ENCODE measurements at regions not wholly inside any gene's neighbourhood (a gene's known extent, or its start where the extent isn't known, plus 50 kb on each side); places are given as distances from the start of the nearest gene placed in this dataset.

DNA sequence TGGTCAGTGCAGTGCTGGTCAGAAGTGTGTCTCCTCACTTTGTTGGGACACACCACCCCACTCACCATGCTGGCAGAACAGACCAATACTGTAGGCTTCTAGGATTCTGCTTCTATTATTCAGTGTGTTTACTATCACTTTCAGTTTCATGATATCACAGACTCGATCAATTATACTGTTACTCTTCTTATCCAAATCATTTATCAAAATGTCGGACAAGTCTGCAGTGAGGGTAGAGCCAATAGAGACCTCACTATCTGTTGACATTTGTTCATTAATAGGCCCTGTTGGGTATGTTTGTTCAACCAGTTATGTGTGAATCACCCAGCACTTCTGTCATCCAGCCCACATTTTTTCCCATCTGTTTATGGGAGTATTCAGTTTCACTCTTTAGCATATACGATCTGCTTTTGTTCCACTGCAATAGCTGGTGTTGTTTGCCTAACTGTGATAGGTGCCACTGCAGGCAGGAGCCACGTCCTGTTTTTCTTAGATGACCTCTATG lies 140.1 kb downstream of the NRN1 start:
- Mint-ChIP-seq H3K9me3 (peaks cover 12% of the 10 kb centered on the region), H3K4me3 (peak overlapping the region; percentile 11), H3K36me3 (ENCODE audit: low read depth) (peaks cover 6% of the 10 kb centered on the region), H3K27ac (ENCODE audit: unreplicated experiment) (no peak overlapping the region), H3K4me1 (peaks cover 14% of the 10 kb centered on the region), H3K27me3 (ENCODE audit: low read depth) (no peaks in the 10 kb centered on the region)
- TF ChIP-seq, protein P1, sequence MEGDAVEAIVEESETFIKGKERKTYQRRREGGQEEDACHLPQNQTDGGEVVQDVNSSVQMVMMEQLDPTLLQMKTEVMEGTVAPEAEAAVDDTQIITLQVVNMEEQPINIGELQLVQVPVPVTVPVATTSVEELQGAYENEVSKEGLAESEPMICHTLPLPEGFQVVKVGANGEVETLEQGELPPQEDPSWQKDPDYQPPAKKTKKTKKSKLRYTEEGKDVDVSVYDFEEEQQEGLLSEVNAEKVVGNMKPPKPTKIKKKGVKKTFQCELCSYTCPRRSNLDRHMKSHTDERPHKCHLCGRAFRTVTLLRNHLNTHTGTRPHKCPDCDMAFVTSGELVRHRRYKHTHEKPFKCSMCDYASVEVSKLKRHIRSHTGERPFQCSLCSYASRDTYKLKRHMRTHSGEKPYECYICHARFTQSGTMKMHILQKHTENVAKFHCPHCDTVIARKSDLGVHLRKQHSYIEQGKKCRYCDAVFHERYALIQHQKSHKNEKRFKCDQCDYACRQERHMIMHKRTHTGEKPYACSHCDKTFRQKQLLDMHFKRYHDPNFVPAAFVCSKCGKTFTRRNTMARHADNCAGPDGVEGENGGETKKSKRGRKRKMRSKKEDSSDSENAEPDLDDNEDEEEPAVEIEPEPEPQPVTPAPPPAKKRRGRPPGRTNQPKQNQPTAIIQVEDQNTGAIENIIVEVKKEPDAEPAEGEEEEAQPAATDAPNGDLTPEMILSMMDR (conservative IDR thresholded peaks at IDR 0.05), result no peak
- DNase-seq (ENCODE audit: low read depth, low spot score), result no peak

DNA sequence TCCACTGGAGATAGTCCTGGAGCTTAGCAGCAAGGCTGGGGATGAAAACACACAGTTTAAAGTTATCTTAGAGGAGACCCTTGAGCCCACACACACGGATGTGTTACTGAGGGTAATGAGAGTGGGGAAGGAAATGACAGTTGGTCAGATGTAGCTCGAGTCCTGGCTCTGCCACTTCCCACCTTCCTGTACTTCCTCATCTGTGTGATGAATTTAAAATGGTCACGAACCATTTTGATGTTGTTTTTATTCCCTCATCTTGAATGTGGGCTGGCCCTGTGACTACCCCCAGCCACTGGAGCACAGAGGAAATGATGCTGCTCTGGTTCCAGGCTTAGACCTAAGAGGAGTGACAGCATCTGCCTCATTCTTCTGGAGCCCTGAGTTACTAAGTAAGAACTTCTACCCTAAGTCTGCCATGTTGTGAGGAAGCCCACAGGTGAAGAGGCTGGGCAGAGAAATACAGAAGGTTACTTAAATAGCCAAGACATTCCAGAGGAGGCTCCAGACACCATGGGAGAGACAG lies 141.2 kb downstream of the NRN1 start:
- Mint-ChIP-seq H3K36me3 (ENCODE audit: low read depth) (peaks cover 3% of the 10 kb centered on the region), H3K9me3 (peaks cover 12% of the 10 kb centered on the region), H3K27ac (ENCODE audit: unreplicated experiment) (peak overlapping the region; percentile 65), H3K4me3 (no peak overlapping the region), H3K27me3 (ENCODE audit: low read depth) (no peaks in the 10 kb centered on the region), H3K4me1 (peaks cover 14% of the 10 kb centered on the region)
- TF ChIP-seq, protein P1 (conservative IDR thresholded peaks at IDR 0.05), result no peak
- no peak for DNase-seq (ENCODE audit: low read depth, low spot score)

DNA sequence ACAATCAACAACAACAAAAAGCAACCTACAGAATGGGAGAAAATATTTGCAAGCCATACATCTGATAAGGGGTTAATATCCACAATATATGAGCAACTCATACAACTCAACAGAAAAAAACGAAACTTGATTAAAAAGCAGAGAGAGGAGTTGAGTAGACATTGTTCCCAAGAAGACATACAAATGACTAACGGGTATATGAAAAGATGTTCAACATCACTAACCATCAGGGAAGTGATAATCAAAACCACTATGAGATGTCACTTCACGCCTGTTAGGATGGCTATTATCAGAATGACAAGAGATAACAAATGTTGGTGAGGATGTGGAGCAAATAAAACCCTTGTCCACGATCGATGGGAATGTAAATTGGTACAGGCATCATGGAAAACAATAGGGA lies 145.9 kb downstream of the NRN1 start:
- no peak overlapping the region for H3K4me3 Mint-ChIP-seq
- peaks cover 6% of the 10 kb centered on the region for H3K9me3 Mint-ChIP-seq
- H3K27me3 Mint-ChIP-seq (ENCODE audit: low read depth), result no peaks in the 10 kb centered on the region
- no peak overlapping the region for H3K27ac Mint-ChIP-seq (ENCODE audit: unreplicated experiment)
- no peaks in the 10 kb centered on the region for H3K4me1 Mint-ChIP-seq
- TF ChIP-seq, protein P1 (conservative IDR thresholded peaks at IDR 0.05), result no peak
- H3K36me3 Mint-ChIP-seq (ENCODE audit: low read depth), result peaks cover 3% of the 10 kb centered on the region
- no peak for DNase-seq (ENCODE audit: low read depth, low spot score)

DNA sequence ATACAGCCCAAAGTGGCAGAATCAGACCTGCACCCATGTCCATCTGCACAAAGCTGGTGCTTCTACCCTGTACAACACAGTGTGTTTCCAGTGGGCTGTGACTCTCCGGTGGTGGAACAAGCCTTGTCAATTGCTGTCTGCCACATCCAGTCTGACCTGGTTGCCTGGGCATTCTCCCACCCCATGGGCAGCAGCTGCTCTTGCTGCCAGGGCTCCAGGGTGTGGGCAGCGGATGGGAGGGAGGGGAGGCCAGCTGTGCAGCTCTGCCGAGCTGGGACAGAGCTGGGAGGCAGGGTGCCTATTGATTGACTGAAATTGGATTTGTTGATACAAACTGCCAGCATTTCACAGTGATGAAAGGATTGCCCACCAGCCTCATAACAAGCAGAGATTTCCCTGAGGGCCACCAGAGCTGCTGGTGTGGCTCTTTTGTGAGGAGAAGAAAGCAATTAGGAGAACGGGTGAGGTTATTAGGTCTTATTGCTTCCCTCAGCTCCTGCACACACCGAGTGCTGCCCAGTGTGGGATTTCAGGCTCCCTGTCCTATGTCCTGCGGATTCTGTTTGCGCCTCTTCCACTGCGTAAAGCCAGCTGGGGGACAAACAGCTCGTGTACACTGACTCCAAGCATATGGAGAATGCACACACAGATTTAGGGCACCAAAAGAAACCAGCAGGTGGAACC lies 150.8 kb downstream of the NRN1 start:
- no peak for DNase-seq (ENCODE audit: low read depth, low spot score)

DNA sequence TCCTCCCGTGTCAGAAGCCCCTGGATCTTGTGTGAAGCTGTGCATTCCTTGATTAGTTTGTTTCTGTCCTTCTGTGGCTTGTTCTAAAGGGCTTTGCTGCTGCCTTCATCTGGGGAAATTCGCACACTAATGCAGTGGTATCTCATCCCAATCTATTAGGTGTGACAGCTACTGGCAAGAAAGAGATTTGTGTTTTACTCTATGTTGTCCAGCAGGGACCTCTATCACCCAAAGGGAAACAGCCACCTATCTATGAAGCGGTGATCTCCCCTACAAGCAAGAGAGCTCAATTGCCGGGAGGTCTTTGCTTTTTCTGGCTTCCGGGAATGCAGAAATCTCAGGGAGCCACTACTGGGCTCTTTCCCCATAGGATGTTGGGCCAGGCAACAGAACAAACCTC lies 151.8 kb downstream of the NRN1 start:
- Mint-ChIP-seq H3K27ac (ENCODE audit: unreplicated experiment) (no peak overlapping the region), H3K36me3 (ENCODE audit: low read depth) (no peaks in the 10 kb centered on the region), H3K9me3 (peaks cover 2% of the 10 kb centered on the region), H3K27me3 (ENCODE audit: low read depth) (peaks cover 4% of the 10 kb centered on the region), H3K4me1 (peaks cover 20% of the 10 kb centered on the region), H3K4me3 (no peak overlapping the region)
- DNase-seq (ENCODE audit: low read depth, low spot score), result no peak
- TF ChIP-seq, protein P1 (conservative IDR thresholded peaks at IDR 0.05), result no peak

More for the DNA sequence above, 150.8 kb downstream of the NRN1 start:
- TF ChIP-seq, protein P1 (conservative IDR thresholded peaks at IDR 0.05), result no peak
- Mint-ChIP-seq H3K36me3 (ENCODE audit: low read depth) (no peaks in the 10 kb centered on the region), H3K9me3 (peaks cover 2% of the 10 kb centered on the region), H3K27ac (ENCODE audit: unreplicated experiment) (peak overlapping the region; percentile 58), H3K27me3 (ENCODE audit: low read depth) (no peaks in the 10 kb centered on the region), H3K4me3 (peak overlapping the region; percentile 0), H3K4me1 (peaks cover 12% of the 10 kb centered on the region)
